Stimulated activated CD8-positive, alpha-beta memory T cell treated with anti-CD3 and anti-CD28 coated beads, Interleukin-15, amount 100 ng/mL, for 48 hours (primary cell): ENCODE measurements at regions not wholly inside any gene's neighbourhood (a gene's known extent, or its start where the extent isn't known, plus 50 kb on each side); places are given as distances from the start of the nearest gene placed in this dataset.
"Not testable (repeated sequence)": the region's sequence is repeated elsewhere in the genome, so short reads cannot be mapped to it uniquely, and the experiment has no call there.

ENCODE experiments used
- DNase-seq, 2 donors: peaks; one replicate each; pipeline ENCODE4 v3.0.0-alpha.2; 2020; ENCODE audit warnings: low read depth in 2 of 2

DNA sequence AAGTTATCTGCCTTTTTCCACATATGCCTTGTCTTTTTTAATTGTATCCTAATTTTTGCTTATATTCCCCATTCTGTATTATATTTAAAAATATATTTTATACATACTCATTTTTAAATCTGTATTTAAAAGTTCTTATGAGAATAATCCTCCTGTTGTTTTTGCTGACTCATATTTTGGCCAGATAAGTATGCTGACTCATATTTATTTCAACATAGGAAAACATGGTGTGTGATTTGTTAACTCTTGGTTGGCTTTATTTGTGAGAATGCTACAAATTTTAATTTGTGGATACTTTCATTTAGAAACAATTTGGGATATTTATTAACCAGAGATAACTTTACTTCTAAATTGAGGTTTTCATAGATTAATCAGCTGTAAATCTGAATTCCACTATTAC, 587.7 kb downstream of the CPS1 start:
- DNase-seq: no peak

DNA sequence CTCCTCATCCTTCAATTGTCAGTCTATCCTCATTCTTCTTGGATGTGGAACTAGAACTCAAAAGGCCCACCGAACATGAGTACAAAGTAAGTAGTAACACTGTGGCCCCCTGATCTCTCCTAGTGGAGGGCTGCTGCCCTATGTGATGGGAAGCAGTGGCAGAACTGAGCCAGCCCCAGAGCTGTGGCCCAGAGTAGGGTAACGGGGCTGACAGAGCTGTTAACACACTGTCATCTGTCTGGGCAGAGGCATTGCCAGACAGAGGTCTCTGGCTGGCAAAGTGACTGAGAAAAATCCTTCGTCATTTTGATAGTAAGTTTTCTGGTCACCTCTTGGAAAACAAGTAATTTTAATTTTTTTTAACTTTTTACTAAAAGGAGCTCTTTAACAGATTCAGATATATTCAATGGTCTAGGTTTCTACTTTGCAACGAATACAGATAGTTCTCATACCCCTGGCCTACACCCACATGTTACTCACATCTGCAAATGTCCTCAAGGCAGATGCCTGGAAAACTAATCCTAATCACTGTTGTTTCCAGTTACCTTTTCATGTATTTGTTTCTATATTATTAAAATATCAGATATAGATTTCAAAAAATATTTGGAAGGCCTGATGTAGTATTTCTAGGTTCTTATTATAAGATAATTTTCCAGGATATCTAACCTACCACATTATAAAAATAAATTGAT, 588.7 kb downstream of the CPS1 start:
- no peak for DNase-seq

DNA sequence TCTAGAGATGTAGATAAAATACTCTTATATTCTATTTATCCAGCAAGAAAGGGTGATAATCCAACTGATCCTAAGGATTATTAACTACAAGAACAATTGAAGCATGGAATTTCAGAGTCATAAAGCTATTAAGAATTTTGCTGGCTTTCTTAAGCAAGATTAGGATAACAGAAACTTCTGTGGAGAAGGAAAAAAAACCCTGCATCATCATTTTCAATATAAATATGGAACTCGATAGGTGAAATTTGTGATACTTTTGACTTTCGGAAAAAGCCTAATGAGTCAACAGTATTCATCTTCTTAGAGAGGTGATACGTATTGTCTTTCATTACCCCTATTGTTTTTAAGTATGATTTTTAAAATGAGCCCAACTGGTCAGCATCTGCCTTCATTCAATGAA, 593.3 kb downstream of the CPS1 start:
- no peak for DNase-seq

DNA sequence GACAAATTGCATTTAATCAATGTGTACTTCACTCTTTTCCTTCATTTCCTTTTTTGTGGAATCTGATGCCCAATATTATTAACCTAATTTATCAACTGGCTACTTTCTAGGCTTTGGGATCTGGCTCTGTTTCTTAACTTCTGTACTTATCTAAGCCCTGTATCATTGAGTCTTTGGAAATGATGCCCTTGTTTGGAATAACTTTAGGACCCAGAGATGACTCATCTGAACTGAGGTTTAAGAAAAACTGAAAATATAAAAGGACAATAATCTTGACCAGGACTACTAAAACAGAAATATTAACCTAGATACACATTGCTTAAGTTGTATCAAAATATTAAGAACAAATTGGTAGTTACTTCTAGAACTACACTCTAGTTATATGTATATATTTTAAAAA, 600.8 kb downstream of the CPS1 start:
- no peak for DNase-seq

- DNase-seq: peak; percentile 35 to 41
These were observed 601.6 kb downstream of the CPS1 start for GRCh38 chr2:211157856-211158463.

DNA sequence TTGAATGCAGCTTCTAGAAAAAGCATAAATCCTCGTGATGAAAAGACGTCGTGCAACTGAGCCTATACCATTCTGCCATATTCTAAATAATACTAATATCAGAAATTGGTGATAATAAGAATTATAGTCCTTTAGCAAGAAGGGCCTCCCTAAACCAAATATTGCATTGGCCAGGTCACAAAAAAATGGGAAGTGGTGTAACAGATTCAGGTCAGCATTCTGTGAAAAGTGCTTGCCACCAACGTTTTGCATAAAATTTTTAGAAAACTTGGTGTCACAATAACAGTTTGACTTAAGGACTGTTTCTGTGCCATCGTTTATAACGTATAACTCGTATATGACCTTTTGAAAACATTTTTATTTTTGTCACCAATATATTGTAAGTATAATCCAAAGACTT, 603.6 kb downstream of the CPS1 start:
- no peak for DNase-seq

DNA sequence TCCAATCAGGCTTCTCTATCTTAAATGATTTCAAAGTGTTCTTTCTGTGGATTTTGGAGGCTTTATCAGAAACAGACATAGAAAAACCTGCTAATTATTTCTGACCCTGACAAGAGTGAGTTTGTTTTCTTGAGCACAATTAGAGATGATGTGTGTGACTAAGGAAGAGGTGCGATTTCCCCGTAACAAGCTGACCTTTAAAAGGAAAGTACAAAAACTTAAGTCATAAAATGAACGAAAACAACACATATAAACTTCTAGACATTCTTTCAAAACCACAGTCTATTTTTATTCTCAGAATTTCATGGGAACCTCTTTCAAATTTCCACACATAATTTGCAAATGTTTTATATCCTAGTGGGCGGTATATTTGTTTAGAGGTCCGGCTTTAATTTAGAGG, 604.8 kb downstream of the CPS1 start:
- DNase-seq: no peak

DNA sequence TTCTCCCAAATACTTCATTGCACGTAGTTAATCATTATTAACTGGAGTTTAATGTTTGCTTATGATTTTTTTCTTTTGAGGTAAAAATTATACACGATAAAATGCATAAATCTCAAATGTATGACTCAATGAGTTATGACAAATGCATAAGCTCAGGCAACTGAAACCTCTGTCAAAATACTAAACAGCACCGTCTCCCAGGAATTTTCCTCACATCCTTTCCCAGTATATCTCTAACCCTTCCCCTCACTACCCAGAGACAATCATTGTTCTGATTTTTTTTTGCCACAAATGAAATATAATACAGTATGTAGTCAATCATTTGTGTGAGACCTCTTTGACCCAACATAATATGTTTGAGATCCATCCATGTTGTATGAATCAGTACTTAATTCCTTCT, 606.5 kb downstream of the CPS1 start:
- DNase-seq: no peak

DNA sequence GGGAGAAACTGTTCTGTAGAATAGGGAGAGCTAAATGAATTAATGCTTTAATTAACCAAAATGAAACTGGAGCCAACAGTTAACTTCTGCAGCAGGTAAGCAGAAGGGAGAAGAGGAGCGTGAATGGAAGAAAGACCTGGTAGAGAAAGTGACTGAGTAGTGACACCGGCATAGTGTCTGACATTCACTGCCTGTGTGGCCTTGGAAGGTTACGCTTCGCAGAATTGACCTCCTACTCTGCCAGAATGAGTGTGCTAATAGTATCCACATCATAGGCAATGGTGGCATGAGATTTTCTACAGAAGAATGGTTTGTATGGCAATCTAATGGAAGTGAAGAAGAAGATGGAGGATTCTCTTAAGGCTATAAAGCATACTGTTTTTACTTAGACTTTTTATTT, 614.4 kb downstream of the CPS1 start:
- no peak for DNase-seq

GRCh38 chr2:211174021-211174420, 617.6 kb downstream of the CPS1 start:
- no peak for DNase-seq

DNA sequence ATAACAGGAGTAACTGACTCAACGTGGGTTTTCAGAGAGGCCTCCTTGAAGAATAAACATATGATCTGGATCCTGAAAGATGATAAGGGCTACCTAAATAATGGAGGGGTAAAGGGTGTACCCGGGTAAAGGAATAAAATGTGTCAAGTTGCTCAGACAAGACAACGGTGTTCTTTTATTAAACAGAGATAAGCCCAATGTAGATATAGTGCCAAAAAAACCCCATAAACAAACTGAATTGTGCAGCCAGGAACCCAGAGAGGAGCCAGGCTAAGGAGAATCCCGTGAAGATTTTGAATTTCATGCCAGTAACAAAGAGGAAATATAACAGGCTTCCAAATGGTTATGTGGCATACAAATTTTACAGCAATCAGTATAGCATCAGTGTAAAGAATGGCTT, 618.2 kb downstream of the CPS1 start:
- DNase-seq: no peak

GRCh38 chr2:211175956-211176355, 619.6 kb downstream of the CPS1 start:
- DNase-seq: no peak

- no peak for DNase-seq
These were observed 620.2 kb downstream of the CPS1 start for GRCh38 chr2:211176514-211177141.

DNA sequence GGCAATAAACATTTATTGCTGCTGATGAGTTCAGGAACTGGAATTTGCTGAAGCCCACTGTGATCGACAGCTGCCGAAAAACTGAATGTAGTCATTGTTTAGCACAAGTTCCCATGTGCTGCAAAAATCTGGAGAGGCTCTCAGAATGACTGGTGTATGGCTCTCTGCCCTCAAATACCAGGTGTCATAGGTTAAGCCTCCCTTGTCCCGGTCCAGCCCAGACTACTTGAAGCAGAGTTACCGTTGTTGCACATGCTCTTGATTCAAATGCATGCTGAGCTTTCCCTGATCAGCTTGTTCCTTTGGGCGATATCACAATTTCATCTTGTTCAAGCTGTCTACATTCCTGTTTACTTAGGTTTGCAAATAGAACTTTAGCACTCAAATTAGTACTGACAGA, 625.2 kb downstream of the CPS1 start:
- DNase-seq: no peak

DNA sequence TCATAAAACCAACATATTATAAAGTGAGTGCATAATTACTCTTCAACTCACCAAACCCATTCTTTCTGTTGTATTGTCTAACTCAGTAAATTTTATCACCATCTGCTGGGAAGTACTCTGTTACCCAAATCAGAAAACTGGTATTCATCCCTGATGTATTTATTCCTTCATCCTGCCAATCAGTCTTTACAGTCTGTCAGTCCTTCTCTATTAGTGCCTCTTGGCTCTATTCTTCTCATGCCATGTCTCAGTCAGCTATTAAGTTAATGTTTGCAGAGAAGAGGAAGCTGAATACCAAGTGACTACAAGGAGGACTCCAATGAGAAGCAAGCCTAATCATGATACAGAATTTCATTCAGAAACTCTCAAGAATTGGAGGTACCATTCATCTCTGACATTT, 631.2 kb downstream of the CPS1 start:
- DNase-seq: no peak

- DNase-seq: no peak
These were observed 647.6 kb downstream of the CPS1 start for GRCh38 chr2:211203986-211204385.

GRCh38 chr2:211204456-211204855, 648.1 kb downstream of the CPS1 start:
- DNase-seq: no peak

DNA sequence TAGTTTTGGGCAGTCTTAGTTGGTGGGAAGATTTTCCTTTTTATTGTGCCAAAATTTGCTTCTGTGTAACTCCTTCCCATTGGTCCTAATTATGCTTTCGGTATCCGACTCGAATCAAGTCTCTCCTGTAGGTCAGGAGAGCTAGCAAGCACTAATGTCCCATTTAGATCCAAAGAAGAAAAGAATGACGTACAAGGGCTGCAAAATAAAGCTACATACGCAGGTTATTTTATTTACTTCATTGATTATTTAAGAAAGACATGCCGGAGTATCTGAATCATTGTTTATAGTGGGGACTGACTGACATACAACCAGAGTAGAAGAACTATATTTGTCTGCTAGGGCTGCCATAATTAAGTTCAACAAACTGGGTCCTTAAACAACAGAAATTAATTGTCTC, 648.5 kb downstream of the CPS1 start:
- DNase-seq: no peak

DNA sequence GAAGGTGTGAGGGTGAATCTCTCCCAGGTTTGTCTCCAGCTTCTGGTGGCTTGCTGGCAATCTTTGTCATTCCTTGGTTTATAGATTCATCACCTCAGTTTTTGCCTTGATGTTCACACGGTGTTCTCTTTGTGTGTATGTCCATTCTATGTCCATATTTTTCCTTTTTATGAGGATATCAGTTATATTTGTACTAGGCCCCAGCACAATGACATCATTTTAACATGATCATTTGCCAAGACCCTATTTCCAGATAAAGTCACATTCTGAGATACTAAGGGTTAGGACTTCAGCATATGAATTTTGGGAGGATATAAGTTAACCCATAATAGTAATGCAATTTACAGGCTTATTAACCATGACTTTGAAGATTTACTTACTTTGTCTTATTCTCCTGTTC, 649.0 kb downstream of the CPS1 start:
- no peak for DNase-seq

DNA sequence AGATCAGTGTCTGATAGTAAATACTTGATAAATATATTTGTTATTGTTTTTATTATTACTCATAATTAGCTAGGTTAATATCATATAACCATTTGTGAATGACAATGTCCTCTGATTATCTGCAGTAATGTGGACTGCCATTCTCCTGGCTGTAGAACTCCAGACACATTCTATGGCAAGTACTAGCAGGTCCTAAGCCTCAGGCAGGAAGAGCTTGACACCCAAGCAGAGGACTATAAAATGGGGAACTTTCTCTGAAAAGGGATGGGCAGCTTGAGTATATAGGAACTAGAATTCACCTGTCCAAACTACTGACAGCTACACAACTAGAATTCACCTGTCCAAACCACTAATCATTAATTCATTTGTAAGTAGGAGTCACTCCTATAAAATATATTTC, 649.4 kb downstream of the CPS1 start:
- no peak for DNase-seq

DNA sequence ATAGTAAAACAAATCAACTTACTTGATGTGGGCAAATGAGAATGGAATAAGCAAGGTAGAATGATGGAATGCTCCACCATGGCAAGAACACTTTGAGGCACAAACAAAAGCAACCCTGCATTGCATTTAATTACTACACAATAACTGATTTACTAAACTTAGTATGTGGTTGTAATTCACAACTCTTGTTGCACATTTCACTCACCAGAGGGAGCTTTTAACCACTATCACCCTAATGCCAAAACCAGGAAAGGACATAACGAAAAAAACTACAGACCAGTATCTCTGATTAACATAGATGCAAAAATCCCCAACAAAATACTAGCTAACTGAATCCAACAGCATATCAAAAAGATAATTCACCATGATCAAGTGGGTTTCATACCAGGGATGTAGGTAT, 659.8 kb downstream of the CPS1 start:
- no peak for DNase-seq

DNA sequence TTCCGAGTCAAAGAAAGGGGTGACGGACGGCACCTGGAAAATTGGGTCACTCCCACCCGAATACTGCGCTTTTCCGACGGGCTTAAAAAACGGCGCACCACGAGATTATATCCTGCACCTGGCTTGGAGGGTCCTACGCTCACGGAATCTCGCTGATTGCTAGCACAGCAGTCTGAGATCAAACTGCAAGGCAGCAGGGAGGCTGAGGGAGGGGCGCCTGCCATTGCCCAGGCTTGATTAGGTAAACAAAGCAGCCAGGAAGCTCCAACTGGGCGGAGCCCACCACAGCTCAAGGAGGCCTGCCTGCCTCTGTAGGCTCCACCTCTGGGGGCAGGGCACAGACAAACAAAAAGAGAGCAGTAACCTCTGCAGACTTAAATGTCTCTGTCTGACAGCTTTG, 663.1 kb downstream of the CPS1 start:
- DNase-seq: not testable (repeated sequence)

DNA sequence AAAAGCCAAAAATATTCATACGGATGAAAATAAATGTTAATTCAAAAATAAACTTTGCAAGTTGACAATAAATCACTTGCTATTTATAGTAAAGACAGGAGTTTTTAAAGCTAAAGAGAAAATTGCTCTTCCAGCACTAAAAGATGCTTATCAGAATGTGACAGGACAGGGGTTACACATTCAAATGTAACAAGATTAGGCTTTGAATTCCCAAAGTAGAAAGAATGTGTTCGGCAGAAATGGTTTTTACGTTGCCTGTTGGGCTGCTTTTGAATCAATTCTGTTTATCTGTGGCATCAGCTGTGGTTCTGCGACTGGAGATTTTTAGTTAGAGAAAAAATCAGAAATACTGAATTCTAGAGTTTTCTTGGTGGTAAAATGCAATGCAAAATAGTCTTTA, 669.4 kb downstream of the CPS1 start:
- DNase-seq: no peak

GRCh38 chr2:211228559-211228958, 672.2 kb downstream of the CPS1 start:
- no peak for DNase-seq
